Left cardiac atrium (tissue), 4 donors: ENCODE measurements at regions not wholly inside any gene's neighbourhood (a gene's known extent, or its start where the extent isn't known, plus 50 kb on each side); places are given as distances from the start of the nearest gene placed in this dataset.
"Not testable (repeated sequence)": the region's sequence is repeated elsewhere in the genome, so short reads cannot be mapped to it uniquely, and the experiment has no call there.

Experiments used
- ATAC-seq, 2 donors: fragments of 200-7000 bp; cut with Tn5 transposase; one replicate each; pipeline ENCODE4 v1.9.1; 2020; ENCODE audit warnings: mild to moderate bottlenecking in 2 of 2, moderate library complexity in 2 of 2
- DNase-seq: peaks from one replicate; pipeline ENCODE4 v3.0.0-alpha.2; 2020
- intact Hi-C, 2 donors: fragments of 100-400 bp; cut with DNase I; formaldehyde crosslinking; loops; one replicate each; pipeline versions ENCODE4 v1.14.1 to v1.15.1; 2022 to 2023
- donor health status: DM: no; HTN: yes; CAD: no.
- donor health status: DM: no; HTN: yes; CAD: no; lungs with severe emphysema.
- donor health status: DM: yes; HTN: yes; CAD: no.
- donor health status: Dilated cardiomyopathy.

GRCh38 chr10:45056806-45057205 lies 56.1 kb downstream of the ZNF22 start:
- DNase-seq, ATAC-seq, intact Hi-C loops: not testable (repeated sequence)

GRCh38 chr10:45058580-45058979 lies 57.9 kb downstream of the ZNF22 start:
- intact Hi-C loops: no loop called here
- ATAC-seq: no peak
- DNase-seq: no peak

DNA sequence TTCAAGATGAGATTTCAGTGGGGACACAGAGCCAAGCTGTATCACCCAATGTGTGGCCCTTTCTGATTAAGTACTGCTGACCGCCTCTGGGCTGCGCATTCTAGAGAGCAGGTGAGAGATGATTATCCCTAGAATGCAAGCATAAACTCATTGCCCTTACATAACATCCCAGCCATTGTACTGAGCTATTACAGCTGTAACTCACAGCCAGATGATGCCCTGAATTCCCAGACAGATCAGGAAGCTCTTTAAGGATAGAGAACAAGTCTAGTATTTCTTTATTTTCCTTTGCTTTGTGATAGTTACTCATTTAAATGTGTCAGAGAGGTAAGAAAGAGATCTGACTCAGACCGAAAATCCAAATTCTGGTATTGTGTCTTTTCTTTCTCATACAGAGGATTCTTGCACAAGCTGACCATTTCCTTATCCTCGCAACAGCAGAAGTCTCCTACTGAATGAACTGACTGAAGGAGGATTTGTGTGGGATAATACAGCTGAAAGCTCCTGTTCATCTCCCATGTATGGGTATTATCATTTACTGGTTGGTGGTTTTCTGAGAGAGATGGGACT lies 58.4 kb downstream of the ZNF22 start:
- DNase-seq (no peak), ATAC-seq (no peak)
- intact Hi-C loops: no loop called here

DNA sequence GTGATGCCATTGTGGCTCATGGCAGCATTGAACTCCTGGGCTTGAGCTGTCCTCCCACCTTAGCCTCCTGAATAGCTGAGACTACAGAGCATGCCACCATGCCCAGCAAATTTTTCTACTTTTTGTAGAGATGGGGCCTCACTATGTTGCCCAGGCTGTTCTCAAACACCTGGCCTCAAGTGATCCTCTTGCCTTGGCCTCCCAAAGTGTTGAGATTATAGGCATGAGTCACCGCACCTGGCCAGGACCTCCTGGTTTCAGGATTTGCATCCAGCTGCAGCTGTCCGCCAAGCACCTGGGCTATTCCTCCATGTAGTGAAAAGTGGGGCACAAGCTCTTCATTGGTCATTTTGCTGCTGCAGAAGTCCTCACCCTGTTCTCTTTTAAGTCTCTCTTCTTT lies 58.9 kb downstream of the ZNF22 start:
- DNase-seq (no peak), ATAC-seq (no peak)
- intact Hi-C loops: no loop called here

GRCh38 chr10:45061982-45062381 lies 61.3 kb downstream of the ZNF22 start:
- ATAC-seq (no peak), DNase-seq (no peak)
- intact Hi-C loops: no loop called here

GRCh38 chr10:45063591-45064231 lies 63.0 kb downstream of the ZNF22 start:
- ATAC-seq (no peak), DNase-seq (no peak)

DNA sequence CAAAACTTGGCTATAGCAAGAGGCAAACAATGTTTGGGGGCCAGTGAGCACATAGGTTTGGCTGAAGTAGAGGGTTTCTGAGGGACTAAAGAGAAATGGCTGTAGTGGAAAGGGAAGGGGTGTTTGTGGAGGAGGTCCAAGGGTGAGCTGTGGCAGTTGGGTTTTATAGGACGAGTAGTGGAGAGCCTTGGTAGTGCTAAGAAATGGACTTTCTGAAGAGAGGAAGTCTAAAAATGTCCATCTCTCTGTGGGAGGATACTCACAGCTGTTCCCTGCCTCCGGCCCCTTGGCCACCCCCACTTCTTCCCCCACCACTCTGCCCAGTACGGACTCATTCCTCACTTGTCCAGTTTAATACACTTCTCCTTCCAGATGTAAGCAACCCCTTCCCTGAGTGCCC lies 64.3 kb downstream of the ZNF22 start:
- intact Hi-C loops: no loop called here
- ATAC-seq: no peak
- DNase-seq: no peak

More at GRCh38 chr10:45063591-45064231, 63.0 kb downstream of the ZNF22 start:
- intact Hi-C loops: no loop called here

- ATAC-seq (no peak), DNase-seq (no peak)
Observed at GRCh38 chr10:45071043-45071813, 70.5 kb downstream of the ZNF22 start.

GRCh38 chr10:45075216-45075615 lies 74.5 kb downstream of the ZNF22 start:
- DNase-seq: no peak
- intact Hi-C loops: no loop called here
- no peak for ATAC-seq

More at GRCh38 chr10:45071043-45071813, 70.5 kb downstream of the ZNF22 start:
- intact Hi-C loops: no loop called here

GRCh38 chr10:45075826-45076380 lies 75.2 kb downstream of the ZNF22 start:
- intact Hi-C loops: no loop called here
- DNase-seq (no peak), ATAC-seq (no peak)

DNA sequence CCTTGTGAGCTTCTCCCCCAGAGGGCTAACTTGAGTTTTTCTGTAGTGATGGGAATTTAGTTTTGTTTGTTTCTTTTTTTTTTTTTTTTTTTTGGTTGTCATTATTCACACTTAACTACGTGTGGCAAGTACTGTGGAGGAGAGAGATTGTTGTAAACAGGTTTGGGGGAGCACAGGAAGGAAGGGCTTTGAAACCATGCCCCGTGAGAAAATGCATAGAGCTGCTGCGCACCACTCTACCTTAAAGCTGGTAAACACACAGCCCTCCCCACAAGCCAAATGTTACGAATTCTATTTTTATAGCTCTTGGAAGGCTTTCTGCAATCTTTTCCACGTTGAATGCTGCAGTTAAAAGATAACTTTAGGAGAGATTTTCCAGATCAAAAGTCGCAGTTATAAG lies 76.2 kb downstream of the ZNF22 start:
- intact Hi-C loops: no loop called here
- DNase-seq: no peak
- no peak for ATAC-seq

DNA sequence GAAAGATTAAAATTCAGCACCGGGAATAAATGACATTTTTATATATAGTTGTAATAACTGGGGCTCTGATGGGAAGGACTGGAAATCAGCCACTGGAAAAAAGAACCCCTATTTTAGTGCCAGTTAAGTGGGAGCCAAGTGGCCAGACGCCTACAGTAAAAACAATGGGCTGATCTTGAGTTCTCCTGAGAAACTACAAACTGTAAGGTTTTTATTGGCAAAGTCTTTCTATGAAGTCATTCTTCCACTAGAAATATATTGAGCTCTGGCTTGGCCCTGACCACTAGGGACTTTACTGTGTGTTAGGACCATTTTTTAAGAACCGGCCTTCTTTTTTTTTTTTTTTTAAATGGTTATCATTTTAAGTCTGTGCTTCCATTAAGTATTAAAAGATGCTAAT lies 79.6 kb downstream of the ZNF22 start:
- DNase-seq (peak; percentile 30), ATAC-seq (peak; percentile 30 to 68)
- intact Hi-C loops: no loop called here

- intact Hi-C loops: no loop called here
- DNase-seq (no peak), ATAC-seq (no peak)
Observed at GRCh38 chr10:45082176-45082575, 81.5 kb downstream of the ZNF22 start.

DNA sequence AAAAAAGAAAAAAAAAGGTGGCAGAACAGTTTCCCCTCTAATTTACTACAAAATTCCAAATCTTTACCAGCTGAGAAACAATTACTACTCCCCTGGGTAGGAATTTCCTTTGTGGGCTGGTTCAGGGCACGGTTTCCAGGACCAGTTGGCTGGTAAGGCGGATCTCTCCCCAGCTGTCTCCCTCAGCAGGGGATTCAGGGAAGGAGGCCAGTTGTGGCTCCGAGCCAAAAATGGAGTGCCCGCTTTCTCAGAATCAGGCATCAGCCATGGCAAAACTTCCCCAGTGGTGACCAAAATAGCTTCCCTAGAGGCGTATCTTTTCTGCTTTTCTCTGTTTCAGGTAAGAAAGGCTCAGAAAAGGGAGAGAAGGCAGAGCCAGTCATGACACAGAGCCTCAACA lies 91.2 kb downstream of the ZNF22 start:
- ATAC-seq: no peak
- intact Hi-C loops: no loop called here
- no peak for DNase-seq

DNA sequence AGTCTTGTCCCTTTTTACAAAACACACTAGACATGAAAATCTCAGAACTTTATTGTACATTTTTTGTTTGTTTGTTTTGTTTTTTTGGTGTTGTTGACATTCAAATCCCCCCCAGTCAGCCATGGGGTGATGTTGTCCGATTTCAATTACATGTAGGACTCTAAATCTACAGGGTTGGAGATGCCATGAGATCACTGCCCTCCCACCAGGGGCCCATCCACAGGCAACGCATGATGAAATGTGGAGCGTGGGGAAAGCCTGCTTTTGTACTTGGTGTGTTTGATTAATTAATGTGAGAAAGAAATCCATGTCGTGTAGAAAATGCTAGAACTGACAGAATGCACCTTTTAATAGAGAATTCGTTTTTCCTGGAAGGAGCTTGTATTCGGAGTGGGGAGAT lies 93.2 kb downstream of the ZNF22 start:
- DNase-seq: no peak
- ATAC-seq: no peak
- intact Hi-C loops: no loop called here

- DNase-seq: no peak
- intact Hi-C loops: no loop called here
- no peak for ATAC-seq
Observed at GRCh38 chr10:45095286-45095685, 94.6 kb downstream of the ZNF22 start.

GRCh38 chr10:45096001-45096400 lies 95.3 kb downstream of the ZNF22 start:
- intact Hi-C loops: no loop called here
- ATAC-seq (no peak), DNase-seq (no peak)

- DNase-seq (no peak), ATAC-seq (no peak)
- intact Hi-C loops: no loop called here
Observed at GRCh38 chr10:45100429-45100828, 99.7 kb downstream of the ZNF22 start.

- DNase-seq (no peak), ATAC-seq (no peak)
- intact Hi-C loops: no loop called here
Observed at GRCh38 chr10:45104674-45105073, 104.0 kb downstream of the ZNF22 start.

DNA sequence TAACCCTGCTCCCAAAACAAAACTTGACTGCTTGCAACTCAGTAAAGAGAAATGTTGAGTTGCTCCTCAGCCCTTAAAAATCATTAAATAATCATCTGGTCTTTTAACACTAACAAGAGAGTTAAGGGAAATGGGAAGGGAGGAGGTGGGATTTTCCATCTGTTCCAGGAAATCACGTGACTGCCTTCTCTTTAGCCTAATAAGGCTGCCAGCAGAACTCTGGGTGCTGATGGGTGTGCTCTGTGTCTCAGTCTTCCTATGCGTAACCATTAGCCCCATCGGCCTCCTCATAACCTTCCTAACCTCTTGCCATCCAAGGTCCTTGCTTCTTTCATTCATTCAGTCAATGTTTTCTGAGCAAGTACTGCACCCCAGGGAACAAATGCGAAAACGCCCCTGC lies 104.6 kb downstream of the ZNF22 start:
- ATAC-seq, DNase-seq, intact Hi-C loops: not testable (repeated sequence)
